Gastroesophageal sphincter (tissue), 3 donors: ENCODE measurements at regions not wholly inside any gene's neighbourhood (a gene's known extent, or its start where the extent isn't known, plus 50 kb on each side); places are given as distances from the start of the nearest gene placed in this dataset.

ENCODE experiments used
- EP300 ChIP-seq: sonication (generic); formaldehyde crosslinking; IDR thresholded peaks from one replicate; pipeline ENCODE4 v1.6.1; 2017; ENCODE audit warnings: antibody characterized with exemption, mild to moderate bottlenecking
- POLR2A ChIP-seq, 2 donors: fragments of 450-650 bp; IDR thresholded peaks; one replicate each; pipeline ENCODE4 v1.6.1; 2017; ENCODE audit warnings: antibody characterized with exemption in 2 of 2, mild to moderate bottlenecking in 2 of 2, moderate library complexity in 1 of 2
- TF ChIP-seq, protein P1 (sequence below), 4 experiments: fragments of 200-600 bp in 2 of 4; fragments of 450-650 bp in 2 of 4; sonication (generic) in 1 of 4; IDR thresholded peaks; one replicate each; pipeline ENCODE4 v1.5.1; 2017 to 2019; ENCODE audit warnings: antibody characterized with exemption in 4 of 4, mild to moderate bottlenecking in 2 of 4, moderate library complexity in 2 of 4

DNA sequence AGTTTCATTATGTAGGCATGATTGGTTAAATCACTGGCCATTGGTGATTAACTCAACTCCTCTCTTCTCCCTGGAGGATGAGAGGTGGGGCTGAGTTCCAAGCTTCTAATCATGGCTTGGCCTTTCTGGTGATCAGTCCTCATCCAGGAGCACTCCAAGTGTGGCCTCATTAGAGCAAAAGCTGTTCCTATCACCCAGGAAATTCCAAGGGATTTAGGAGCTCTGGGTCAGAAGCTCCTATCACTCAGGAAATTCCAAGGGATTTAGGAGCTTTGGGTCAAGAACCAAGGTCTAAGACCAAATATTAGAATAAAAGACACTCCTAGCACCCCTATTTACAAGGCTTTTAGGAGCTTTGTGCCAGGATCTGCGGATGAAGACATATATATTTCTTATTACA lies 168.0 kb upstream of the BDNF start:
- TF ChIP-seq, protein P1, sequence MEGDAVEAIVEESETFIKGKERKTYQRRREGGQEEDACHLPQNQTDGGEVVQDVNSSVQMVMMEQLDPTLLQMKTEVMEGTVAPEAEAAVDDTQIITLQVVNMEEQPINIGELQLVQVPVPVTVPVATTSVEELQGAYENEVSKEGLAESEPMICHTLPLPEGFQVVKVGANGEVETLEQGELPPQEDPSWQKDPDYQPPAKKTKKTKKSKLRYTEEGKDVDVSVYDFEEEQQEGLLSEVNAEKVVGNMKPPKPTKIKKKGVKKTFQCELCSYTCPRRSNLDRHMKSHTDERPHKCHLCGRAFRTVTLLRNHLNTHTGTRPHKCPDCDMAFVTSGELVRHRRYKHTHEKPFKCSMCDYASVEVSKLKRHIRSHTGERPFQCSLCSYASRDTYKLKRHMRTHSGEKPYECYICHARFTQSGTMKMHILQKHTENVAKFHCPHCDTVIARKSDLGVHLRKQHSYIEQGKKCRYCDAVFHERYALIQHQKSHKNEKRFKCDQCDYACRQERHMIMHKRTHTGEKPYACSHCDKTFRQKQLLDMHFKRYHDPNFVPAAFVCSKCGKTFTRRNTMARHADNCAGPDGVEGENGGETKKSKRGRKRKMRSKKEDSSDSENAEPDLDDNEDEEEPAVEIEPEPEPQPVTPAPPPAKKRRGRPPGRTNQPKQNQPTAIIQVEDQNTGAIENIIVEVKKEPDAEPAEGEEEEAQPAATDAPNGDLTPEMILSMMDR (IDR thresholded peaks at IDR 0.05) = no peak
- TF ChIP-seq EP300 (no peak), POLR2A (IDR thresholded peaks at IDR 0.05) (no peak)
